Mucosa of descending colon (tissue), 3 donors: ENCODE measurements at regions not wholly inside any gene's neighbourhood (a gene's known extent, or its start where the extent isn't known, plus 50 kb on each side); places are given as distances from the start of the nearest gene placed in this dataset.

Source experiments
- ATAC-seq: fragments of 200-7000 bp; cut with Tn5 transposase; one replicate; pipeline ENCODE4 v1.9.1; 2020; ENCODE audit warnings: mild to moderate bottlenecking, moderate library complexity
- DNase-seq, 3 donors: peaks; one replicate each; pipeline ENCODE4 v3.0.0-alpha.2; 2020
- H3K36me3 ChIP-seq: fragments of 200-600 bp; one replicate; pipeline ENCODE4 v1.8.0; 2021; ENCODE audit warnings: low read depth, mild to moderate bottlenecking
- H3K4me1 ChIP-seq: fragments of 200-600 bp; one replicate; pipeline ENCODE4 v1.8.0; 2021; ENCODE audit warnings: low read depth, mild to moderate bottlenecking
- H3K4me3 ChIP-seq: fragments of 200-600 bp; one replicate; pipeline ENCODE4 v1.8.0; 2021; ENCODE audit warnings: mild to moderate bottlenecking
- H3K9me3 ChIP-seq: fragments of 200-600 bp; one replicate; pipeline ENCODE4 v1.8.0; 2021; ENCODE audit warnings: mild to moderate bottlenecking
- intact Hi-C, 2 donors: fragments of 100-400 bp; cut with DNase I in 1 of 2; cut with micrococcal nuclease in 1 of 2; formaldehyde crosslinking; loops; one replicate each; pipeline versions ENCODE4 v1.11.0 to v1.11.1; 2022; cut with DNase I, micrococcal nuclease
- TF ChIP-seq, protein P1 (sequence below): fragments of 200-600 bp; IDR thresholded peaks from one replicate; pipeline ENCODE4 v1.8.0; 2022; ENCODE audit warnings: antibody characterized with exemption, mild to moderate bottlenecking
- donor health status: DM: no; HTN: no; CAD: no; lungs with moderate emphysema.
- donor health status: DM: no; HTN: no; CAD: no.
- donor health status: DM: no; HTN: yes; CAD: no.

DNA sequence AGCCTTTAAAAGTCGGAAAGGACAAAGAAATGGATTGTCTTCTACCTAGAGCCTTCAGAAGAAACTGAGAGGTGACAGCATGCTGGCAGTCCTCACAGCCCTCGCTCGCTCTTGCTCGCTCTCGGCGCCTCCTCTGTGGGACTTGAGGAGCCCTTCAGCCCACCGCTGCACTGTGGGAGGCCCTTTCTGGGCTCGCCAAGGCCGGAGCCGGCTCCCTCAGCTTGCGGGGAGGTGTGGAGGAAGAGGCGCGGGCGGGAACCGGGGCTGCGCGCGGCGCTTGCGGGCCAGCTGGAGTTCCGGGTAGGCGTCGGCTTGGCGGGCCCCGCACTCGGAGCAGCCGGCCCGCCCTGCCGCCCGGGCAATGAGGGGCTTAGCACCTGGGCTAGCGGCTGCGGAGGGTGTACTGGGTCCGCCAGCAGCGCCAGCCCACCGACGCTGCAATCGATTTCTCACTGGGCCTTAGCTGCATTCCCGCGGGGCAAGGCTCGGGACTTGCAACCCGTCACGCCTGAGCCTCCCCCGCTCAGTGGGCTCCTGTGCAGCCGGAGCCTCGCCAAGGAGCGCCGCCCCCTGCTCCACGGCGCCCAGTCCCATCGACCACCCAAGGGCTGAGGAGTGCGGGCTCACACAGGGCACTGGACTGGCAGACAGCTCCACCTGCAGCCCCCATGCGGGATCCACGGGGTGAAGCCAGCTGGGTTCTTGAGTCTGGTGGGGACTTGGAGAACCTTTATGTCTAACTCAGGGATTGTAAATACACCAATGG is 953.8 kb upstream of the GBE1 start:
- TF ChIP-seq, protein P1, sequence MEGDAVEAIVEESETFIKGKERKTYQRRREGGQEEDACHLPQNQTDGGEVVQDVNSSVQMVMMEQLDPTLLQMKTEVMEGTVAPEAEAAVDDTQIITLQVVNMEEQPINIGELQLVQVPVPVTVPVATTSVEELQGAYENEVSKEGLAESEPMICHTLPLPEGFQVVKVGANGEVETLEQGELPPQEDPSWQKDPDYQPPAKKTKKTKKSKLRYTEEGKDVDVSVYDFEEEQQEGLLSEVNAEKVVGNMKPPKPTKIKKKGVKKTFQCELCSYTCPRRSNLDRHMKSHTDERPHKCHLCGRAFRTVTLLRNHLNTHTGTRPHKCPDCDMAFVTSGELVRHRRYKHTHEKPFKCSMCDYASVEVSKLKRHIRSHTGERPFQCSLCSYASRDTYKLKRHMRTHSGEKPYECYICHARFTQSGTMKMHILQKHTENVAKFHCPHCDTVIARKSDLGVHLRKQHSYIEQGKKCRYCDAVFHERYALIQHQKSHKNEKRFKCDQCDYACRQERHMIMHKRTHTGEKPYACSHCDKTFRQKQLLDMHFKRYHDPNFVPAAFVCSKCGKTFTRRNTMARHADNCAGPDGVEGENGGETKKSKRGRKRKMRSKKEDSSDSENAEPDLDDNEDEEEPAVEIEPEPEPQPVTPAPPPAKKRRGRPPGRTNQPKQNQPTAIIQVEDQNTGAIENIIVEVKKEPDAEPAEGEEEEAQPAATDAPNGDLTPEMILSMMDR = no peak
- Histone ChIP-seq H3K4me1 (no peaks in the 10 kb centered on the region), H3K9me3 (peaks cover 49% of the 10 kb centered on the region), H3K4me3 (no peak overlapping the region), H3K36me3 (no peaks in the 10 kb centered on the region)
- ATAC-seq (no peak), DNase-seq (no peak)
- intact Hi-C loops = no loop called here

DNA sequence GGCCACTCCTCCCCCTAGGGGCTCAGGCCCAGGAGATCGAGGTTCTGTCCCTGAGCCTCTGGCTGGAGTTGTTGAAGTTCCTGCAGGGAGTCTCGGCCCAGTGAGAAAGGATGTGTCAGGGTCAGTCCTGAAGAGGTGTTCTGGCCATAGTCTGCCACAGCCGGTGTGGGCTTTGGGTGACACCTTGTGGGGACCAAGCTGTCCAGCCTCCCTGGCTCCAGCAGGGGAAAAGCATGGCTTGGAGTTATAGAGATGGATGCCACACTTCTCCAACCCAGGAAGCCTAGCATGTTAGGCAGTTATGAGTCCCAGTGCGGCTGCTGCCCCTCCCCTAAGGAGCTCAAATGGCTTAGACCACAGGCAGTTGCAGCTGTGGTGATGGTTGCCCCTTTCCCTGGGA is 945.6 kb upstream of the GBE1 start:
- TF ChIP-seq, protein P1 = no peak
- ATAC-seq = no peak
- Histone ChIP-seq H3K4me1 (no peaks in the 10 kb centered on the region), H3K9me3 (peaks cover 34% of the 10 kb centered on the region), H3K4me3 (no peak overlapping the region), H3K36me3 (no peaks in the 10 kb centered on the region)
- DNase-seq = no peak
- intact Hi-C loops = no loop called here

DNA sequence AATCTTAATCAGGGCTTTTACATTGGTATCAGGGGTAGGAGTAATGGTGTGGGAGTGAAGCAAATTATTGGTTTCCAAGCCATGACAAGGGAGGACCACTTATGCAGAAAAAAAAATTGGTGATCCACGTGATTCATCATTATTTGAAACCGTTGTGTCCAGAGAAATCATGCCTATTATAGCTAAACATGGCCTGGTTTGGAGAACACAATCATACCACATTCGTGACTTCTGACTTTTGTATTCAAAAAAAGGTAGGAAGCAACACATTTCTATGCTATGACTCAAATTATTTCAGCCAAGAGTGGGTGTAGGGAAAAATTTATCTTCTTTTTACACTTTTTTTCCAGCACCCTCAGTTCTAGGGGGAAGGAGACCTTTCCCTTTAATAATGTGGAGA is 924.3 kb upstream of the GBE1 start:
- intact Hi-C loops = no loop called here
- H3K4me3 ChIP-seq = no peak overlapping the region
- TF ChIP-seq, protein P1 = no peak
- DNase-seq = no peak
- no peaks in the 10 kb centered on the region for H3K4me1 ChIP-seq
- H3K9me3 ChIP-seq = peaks cover 23% of the 10 kb centered on the region
- ATAC-seq = no peak
- H3K36me3 ChIP-seq = no peaks in the 10 kb centered on the region

DNA sequence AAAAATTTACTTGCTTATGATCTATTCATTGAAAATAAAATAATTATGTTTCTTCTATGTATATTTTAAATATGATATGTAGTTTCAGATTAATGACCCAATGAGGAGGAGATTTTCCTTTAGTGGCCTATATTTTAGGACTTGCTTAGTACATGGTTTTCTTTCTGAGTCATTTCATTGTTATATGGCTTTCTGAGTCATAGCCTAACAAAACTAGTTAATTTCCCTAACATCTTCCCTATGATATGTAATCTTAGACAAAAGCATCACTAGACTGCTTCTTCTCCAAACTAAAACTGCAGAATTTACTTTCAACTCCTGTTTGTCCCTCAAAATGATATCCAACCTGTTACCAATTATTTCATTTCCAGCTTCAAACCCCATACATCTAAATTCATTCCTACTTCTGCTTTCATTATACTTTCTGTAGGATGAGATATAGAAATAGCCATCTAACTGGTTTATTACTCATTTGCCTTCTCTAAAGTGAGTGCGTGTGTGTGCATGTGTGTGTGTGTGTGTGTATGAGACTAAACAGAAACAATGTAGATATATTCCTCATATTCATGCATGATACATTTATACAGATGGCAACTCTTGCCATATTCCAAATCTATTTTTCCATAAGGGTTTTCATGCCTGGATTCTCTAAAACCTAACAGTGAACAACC is 915.0 kb upstream of the GBE1 start:
- no peaks in the 10 kb centered on the region for H3K36me3 ChIP-seq

DNA sequence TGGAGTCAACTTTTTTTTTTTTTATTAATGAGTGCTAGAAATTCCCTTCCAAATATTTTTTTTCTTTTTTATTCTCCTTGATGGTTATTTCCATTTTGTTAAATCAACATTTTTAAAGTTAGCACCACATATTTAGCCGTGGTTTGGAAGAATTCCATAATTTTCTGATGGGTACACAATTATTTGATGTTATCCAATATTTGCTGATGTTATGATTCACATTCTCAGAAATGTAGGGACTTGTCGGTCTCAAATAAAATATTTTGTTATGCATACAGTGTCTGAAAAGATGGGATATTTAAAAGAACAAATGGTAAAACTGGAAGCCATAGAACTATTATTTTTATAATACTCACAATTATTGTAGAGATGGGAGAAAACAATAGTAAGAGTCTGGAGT is 911.5 kb upstream of the GBE1 start:
- H3K9me3 ChIP-seq = peaks cover 33% of the 10 kb centered on the region
- ATAC-seq (no peak), DNase-seq (no peak)
- no peaks in the 10 kb centered on the region for H3K4me1 ChIP-seq
- H3K36me3 ChIP-seq = no peaks in the 10 kb centered on the region
- intact Hi-C loops = no loop called here
- no peak overlapping the region for H3K4me3 ChIP-seq
- TF ChIP-seq, protein P1 = no peak

More for the DNA sequence above, 915.0 kb upstream of the GBE1 start:
- ATAC-seq = no peak
- Histone ChIP-seq H3K4me3 (no peak overlapping the region), H3K4me1 (no peaks in the 10 kb centered on the region), H3K9me3 (peaks cover 23% of the 10 kb centered on the region)
- no peak for DNase-seq
- intact Hi-C loops = no loop called here
- TF ChIP-seq, protein P1 = no peak
